ENCODE measurements at regions not wholly inside any gene's neighbourhood (a gene's known extent, or its start where the extent isn't known, plus 50 kb on each side); places are given as distances from the start of the nearest gene placed in this dataset.

DNA sequence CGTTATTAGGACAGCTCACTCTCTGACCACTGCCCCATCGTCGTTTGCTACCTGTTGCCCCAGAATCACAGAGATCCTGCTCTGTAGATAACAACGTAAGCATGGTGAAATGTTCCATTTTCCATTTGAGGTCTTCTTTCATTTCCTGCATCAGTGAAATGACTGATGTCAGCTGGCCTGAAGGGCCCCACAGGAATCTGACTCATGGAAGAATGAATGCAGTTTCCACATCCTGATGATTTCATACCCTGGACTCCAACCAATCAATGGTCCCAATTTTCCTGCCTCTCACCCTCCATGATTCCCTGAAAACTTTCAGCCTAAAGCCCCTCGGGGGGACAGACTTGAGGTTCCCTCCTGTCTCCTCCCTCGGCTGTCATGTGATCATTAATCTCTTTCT, 394.4 kb upstream of the CDH4 start:
- ATAC-seq: 0 out of 6 replicates have a peak, but pooled peaks of 1 of the 2 experiments have one; percentile 43
- no peak for TF ChIP-seq HOXA7 (CRISPR knock-in tag; IDR thresholded peaks at IDR 0.05)
- no peak for TF ChIP-seq EHF (CRISPR knock-in tag; IDR thresholded peaks at IDR 0.05)
- no peak for TF ChIP-seq CEBPB (IDR thresholded peaks at IDR 0.05)
- TF ChIP-seq SREBF2 (IDR thresholded peaks at IDR 0.05): no peak
- TF ChIP-seq, protein P1, sequence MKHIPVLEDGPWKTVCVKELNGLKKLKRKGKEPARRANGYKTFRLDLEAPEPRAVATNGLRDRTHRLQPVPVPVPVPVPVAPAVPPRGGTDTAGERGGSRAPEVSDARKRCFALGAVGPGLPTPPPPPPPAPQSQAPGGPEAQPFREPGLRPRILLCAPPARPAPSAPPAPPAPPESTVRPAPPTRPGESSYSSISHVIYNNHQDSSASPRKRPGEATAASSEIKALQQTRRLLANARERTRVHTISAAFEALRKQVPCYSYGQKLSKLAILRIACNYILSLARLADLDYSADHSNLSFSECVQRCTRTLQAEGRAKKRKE (CRISPR knock-in tag; IDR thresholded peaks at IDR 0.05; ENCODE audit: low read depth): no peak
- no peak for TF ChIP-seq JUN (IDR thresholded peaks at IDR 0.05)
- no peak for TF ChIP-seq MAZ (IDR thresholded peaks at IDR 0.05; ENCODE audit: borderline replicate concordance, low read depth, low read length)
- TF ChIP-seq NPAS2 (CRISPR knock-in tag; IDR thresholded peaks at IDR 0.05; ENCODE audit: borderline replicate concordance): no peak
- TF ChIP-seq ZC3H11A (IDR thresholded peaks at IDR 0.05): no peak
- TF ChIP-seq NR3C1 (IDR thresholded peaks at IDR 0.05): no peak
- no peak for FAIRE-seq

DNA sequence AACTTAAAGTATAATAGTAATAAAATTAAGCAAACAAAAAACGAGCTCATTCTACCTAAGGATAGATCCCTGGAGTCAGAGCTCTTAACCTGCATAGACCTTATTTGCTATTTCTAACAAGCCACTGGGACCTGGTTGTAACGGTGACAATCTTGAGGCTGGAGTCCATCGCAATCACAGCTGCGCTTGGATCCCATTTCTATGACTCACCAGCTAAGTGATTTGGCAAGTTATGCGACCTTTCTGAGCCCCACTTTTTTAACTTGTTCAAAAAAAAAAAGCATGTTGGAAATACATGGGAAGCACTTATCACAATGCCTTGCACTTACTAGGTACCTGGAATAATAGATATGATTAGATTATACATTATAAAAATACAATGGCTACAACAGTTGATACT, 389.5 kb upstream of the CDH4 start:
- no peaks in the 10 kb centered on the region for H3K9me3 ChIP-seq
- ATAC-seq: no peak
- no peaks in the 10 kb centered on the region for H3K4me1 ChIP-seq
- 19% methylated on average over 5 of the region's 5 CpGs for WGBS (ENCODE audit: missing lambda C conversion rate)
- CTCF ChIA-PET: no interaction called here
- H3K27ac ChIP-seq: no peak overlapping the region
- TF ChIP-seq FOSL2 (IDR thresholded peaks at IDR 0.05) (no peak), FOSL2 (CRISPR knock-in tag; IDR thresholded peaks at IDR 0.05) (no peak), MYC (IDR thresholded peaks at IDR 0.05; ENCODE audit: borderline replicate concordance, low read length) (no peak), GATA3 (IDR thresholded peaks at IDR 0.05; ENCODE audit: borderline replicate concordance) (no peak), PHF8 (IDR thresholded peaks at IDR 0.05; ENCODE audit: borderline replicate concordance, low read depth) (no peak), NR3C1 (IDR thresholded peaks at IDR 0.05) (no peak), TFCP2L1 (CRISPR knock-in tag; IDR thresholded peaks at IDR 0.05) (no peak), TP53 (CRISPR knock-in tag; IDR thresholded peaks at IDR 0.05) (no peak), ZNF302 (CRISPR knock-in tag; IDR thresholded peaks at IDR 0.05) (no peak), EHF (CRISPR knock-in tag; IDR thresholded peaks at IDR 0.05) (no peak), HOXB5 (CRISPR knock-in tag; IDR thresholded peaks at IDR 0.05) (no peak), SMC3 (IDR thresholded peaks at IDR 0.05) (no peak)
- TF ChIP-seq, protein P2, sequence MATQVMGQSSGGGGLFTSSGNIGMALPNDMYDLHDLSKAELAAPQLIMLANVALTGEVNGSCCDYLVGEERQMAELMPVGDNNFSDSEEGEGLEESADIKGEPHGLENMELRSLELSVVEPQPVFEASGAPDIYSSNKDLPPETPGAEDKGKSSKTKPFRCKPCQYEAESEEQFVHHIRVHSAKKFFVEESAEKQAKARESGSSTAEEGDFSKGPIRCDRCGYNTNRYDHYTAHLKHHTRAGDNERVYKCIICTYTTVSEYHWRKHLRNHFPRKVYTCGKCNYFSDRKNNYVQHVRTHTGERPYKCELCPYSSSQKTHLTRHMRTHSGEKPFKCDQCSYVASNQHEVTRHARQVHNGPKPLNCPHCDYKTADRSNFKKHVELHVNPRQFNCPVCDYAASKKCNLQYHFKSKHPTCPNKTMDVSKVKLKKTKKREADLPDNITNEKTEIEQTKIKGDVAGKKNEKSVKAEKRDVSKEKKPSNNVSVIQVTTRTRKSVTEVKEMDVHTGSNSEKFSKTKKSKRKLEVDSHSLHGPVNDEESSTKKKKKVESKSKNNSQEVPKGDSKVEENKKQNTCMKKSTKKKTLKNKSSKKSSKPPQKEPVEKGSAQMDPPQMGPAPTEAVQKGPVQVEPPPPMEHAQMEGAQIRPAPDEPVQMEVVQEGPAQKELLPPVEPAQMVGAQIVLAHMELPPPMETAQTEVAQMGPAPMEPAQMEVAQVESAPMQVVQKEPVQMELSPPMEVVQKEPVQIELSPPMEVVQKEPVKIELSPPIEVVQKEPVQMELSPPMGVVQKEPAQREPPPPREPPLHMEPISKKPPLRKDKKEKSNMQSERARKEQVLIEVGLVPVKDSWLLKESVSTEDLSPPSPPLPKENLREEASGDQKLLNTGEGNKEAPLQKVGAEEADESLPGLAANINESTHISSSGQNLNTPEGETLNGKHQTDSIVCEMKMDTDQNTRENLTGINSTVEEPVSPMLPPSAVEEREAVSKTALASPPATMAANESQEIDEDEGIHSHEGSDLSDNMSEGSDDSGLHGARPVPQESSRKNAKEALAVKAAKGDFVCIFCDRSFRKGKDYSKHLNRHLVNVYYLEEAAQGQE (IDR thresholded peaks at IDR 0.05): no peak
- TF ChIP-seq, protein P3, sequence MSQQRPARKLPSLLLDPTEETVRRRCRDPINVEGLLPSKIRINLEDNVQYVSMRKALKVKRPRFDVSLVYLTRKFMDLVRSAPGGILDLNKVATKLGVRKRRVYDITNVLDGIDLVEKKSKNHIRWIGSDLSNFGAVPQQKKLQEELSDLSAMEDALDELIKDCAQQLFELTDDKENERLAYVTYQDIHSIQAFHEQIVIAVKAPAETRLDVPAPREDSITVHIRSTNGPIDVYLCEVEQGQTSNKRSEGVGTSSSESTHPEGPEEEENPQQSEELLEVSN (IDR thresholded peaks at IDR 0.05; ENCODE audit: borderline replicate concordance, low read depth): no peak
- TF ChIP-seq, protein P4, sequence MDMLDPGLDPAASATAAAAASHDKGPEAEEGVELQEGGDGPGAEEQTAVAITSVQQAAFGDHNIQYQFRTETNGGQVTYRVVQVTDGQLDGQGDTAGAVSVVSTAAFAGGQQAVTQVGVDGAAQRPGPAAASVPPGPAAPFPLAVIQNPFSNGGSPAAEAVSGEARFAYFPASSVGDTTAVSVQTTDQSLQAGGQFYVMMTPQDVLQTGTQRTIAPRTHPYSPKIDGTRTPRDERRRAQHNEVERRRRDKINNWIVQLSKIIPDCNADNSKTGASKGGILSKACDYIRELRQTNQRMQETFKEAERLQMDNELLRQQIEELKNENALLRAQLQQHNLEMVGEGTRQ (IDR thresholded peaks at IDR 0.05): no peak
- no peak overlapping the region for H3K4me3 ChIP-seq
- DNase-seq (ENCODE audit: low read depth in 1 of 2, low spot score in 1 of 2): no peak
- POLR2A ChIA-PET: no interaction called here
- no peak overlapping the region for H3K4me2 ChIP-seq
- FAIRE-seq: no peak

More for the DNA sequence above, 394.4 kb upstream of the CDH4 start:
- Histone ChIP-seq H3K4me3 (no peak overlapping the region), H3K4me1 (no peaks in the 10 kb centered on the region), H3K9me3 (peaks cover 6% of the 10 kb centered on the region; the same call in 1 of the 3 replicates), H3K27ac (no peak overlapping the region), H3K4me2 (no peak overlapping the region)
- 43% methylated on average over 6 of the region's 6 CpGs for WGBS (ENCODE audit: missing lambda C conversion rate)
- peak in 1 of 2 experiments; percentile 9 for DNase-seq (ENCODE audit: low read depth in 1 of 2, low spot score in 1 of 2)
- ChIA-PET POLR2A (no interaction called here), CTCF (interaction anchor here (1.9 kb wide), 1 partner anchor 372 kb away, joined by 6 read pairs; no protein-coding TSS in a partner anchor)
